HG03575 (cell line): ENCODE measurements at regions not wholly inside any gene's neighbourhood (a gene's known extent, or its start where the extent isn't known, plus 50 kb on each side); places are given as distances from the start of the nearest gene placed in this dataset.

Source experiments
- ATAC-seq: cut with Tn5 transposase; IDR thresholded peaks from one replicate; pipeline ENCODE4 v1.9.1; 2021; ENCODE audit not compliant: unreplicated experiment, insufficient number of reproducible peaks, low FRiP score; ENCODE audit errors: extremely low read depth

GRCh38 chr4:126733301-126733700 is 899.5 kb upstream of the INTU start:
- no peak for ATAC-seq

DNA sequence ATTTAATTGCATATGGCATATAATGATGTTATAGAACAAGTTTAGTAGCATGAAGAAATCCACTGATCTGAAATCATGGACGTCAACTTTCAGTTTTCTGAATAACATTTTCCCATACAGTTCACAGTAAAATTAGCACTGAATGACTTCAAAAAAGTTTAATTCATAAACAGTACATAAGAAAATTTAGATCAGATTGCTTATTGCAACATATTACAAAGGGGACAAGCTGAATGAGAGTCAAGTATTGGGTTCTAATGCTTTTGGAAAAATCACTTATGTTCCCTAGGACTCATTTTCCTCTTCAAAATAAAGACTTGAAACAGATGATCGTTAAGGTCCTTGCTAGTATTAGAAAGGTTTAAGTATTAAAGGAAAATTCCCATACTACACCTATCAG is 898.3 kb upstream of the INTU start:
- ATAC-seq = no peak

DNA sequence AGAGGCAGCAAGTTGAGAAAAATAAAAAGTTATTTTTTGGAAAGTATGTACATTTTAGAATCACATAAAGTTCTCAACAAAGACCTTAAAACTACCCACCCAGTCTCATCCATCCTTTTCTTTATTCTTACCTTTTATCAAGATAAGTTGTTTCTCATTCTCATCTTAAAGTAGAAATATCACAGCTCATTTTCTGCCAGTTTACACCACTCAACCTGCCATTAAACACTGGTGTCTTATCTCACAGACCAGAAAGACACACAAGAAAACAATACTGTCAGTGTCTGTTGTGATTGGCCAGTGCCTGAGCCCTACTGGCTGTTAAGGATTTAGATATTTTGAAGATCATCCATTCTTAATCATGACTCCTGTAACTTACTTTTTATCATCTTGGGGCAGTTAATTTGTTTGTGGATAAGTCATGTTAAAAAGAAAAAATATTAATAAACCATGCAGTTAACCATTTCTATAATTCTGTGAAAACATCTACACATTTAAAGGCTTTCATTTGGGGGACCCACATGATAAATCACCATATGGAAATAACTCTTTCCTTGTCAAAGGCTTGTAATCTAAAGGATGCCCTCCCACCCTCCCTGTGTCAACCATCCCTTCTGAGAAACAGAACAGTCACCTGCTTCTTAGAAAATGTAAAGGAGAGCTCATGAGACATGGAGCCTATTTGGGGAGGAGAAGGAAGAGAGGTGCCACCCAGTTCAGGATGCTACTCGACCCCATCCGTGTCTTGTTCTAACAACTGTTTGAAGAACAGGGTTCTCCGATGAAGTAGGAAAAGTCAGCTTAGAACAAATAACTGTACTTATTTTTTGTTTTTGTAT is 897.2 kb upstream of the INTU start:
- no peak for ATAC-seq

DNA sequence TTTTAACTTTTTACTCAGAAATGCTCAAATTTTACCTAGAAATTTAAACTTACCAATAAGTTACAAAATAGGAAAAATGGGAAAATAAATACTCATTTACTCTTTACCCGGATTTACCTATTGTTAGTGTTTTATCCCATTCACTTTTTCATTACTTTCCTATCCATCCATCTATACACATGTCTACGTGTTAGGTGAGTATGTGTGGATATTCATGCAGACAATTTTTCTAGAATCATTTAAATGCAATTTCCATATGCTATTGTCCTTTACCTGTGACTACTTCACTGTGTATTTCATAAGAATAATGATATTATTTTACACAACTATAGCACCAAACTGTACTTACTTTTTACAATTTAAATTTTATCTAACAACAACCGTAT is 896.6 kb upstream of the INTU start:
- ATAC-seq = no peak

GRCh38 chr4:126737899-126738526 is 894.7 kb upstream of the INTU start:
- no peak for ATAC-seq

DNA sequence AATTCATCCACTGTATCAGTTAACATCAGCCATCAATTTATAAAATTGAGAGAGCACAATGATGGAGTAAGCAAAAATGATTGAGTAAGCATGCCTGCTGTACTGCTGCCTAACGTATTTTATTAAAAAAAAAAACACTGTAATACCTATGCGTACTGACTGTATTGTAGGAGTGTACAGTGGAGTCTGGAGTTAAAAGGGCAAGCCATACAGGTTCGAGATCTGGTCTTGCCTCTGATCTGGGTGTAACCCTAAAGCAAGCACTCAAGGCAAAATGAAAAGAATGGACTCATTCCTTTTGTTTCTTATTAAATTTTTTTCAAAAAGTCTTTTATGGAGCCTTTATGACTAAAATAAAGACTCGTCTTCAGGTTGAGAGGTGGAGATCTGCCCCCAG is 894.2 kb upstream of the INTU start:
- no peak for ATAC-seq

DNA sequence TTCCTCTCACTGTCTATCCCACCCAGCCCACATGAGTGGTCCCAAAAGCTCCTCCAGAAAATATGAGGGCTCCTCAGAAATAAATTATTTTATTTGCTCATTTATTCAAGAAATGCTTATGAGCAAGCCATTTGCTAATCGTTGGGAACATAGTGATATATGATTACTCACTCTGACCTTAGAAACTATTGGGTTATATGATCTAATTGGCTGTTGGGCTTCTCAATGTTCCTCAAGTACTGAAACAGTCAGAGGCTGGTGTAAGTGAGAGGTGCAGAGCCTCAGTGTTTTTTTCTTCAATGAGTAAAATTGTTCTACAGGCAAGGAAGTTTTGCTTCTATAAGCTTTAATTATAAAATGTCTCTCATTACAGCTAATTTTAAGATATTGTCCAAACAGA is 893.8 kb upstream of the INTU start:
- ATAC-seq = no peak

- no peak for ATAC-seq
Measured at GRCh38 chr4:126740687-126741086, 892.1 kb upstream of the INTU start.

- ATAC-seq = no peak
Measured at GRCh38 chr4:126742048-126742447, 890.7 kb upstream of the INTU start.

DNA sequence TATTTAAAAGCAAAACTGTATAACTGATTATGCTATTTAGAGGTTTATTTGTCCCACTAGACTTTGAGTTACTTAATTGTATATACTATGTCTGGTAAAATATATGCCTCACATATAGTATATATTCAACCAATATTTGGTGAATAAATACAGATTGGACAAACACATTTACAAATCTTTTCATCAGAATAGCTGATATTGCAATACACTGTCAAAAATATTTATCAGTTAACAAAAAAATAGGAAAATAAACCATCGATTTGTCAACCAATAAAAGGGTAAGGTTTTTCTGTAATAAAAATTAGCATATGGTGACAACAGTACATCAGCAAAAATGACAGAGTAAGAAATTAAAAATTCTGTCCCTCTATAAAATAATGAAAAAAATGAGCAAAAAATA is 889.9 kb upstream of the INTU start:
- ATAC-seq = no peak

- ATAC-seq = no peak
Measured at GRCh38 chr4:126748736-126749135, 884.0 kb upstream of the INTU start.

DNA sequence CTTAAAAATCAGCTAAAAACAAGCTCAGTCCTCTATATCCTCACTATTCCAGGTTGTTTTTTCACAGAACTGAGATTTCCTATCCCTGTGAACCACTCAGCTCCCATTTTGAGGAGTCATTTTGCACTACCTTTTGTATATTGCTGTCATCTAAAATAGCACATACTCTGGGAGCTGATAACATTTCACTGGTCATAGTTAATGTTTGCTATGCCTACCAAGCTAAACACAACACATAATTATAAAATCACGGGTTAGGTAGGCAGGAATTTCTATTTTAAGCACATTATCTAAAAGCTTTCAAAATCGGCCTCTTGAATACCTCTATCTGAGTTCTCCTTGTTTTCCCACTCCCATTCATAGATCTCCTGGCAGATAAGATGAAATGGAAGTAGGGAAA is 882.0 kb upstream of the INTU start:
- no peak for ATAC-seq

- no peak for ATAC-seq
Measured at GRCh38 chr4:126752126-126752525, 880.6 kb upstream of the INTU start.

GRCh38 chr4:126752702-126753101 is 880.1 kb upstream of the INTU start:
- ATAC-seq = no peak

DNA sequence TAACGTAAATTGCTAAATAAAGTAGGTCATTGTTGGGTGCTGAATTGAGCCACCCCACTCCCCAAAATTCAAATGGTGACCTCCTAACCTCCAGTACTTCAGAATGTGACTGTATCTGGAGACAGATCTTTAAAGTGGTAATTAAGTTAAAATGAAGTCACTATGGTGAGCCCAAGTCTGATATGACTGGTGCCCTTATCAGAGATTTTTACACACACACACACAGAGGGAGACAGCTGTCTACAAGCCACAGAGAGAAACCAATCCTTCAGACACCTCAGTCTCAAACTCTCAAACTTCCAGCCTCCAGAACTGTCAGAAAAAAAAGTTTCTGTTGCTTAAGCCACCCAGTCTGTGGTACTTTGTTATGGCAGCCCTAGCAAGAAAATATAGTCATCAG is 879.2 kb upstream of the INTU start:
- ATAC-seq = no peak

- no peak for ATAC-seq
Measured at GRCh38 chr4:126755506-126755905, 877.3 kb upstream of the INTU start.

DNA sequence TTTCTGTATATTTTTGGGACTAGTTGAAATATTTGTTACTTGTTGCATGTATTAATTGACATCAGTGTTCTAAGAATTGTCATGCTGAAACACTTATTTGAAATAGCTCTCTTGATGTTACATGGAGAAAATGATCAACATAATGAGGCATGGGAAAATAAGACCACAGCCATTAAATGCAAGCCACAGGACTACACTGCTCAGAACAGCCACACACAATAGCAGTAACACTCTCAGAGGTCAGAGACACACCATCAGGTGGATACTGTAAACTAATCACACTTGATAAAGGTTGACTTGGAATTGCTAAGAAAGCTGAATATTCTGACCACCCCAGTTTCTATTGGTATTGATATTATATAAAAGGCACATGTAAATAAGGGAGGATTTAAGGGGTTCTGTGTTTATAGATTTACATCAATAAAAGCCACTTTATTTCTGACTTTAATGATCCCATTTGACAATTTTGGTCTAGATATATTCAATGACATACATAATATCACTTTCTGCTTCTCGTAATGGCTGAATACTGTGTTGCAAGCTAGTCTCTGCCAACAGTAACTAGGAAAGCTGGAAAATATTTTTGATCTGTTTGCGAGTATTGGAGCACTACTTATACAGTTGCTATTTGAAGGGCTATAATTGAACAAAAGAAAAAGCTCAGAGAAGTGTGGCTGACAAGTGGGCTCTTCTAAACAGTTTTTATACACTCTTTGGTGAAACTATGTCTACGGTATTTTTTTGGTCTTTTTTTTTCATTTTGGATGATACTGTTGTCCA is 876.5 kb upstream of the INTU start:
- no peak for ATAC-seq

DNA sequence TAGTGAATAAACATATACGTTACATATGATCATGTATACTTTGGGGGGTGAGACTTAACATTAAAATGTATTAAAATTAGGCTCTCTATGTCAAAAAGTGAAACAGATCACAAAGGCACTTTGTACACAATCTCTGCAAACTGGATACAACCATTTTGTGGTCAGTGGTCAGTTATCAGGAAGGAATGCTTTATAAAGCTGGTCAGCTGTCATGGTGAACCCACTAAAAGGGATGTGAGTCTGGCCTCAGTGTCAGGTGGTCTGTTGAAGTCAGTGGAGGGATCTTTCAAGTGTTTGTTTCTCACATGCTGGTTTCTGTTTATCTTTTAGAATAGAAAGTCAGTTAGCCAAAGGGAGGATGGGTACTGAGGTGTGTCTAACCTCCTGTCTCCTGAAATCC is 875.5 kb upstream of the INTU start:
- ATAC-seq = no peak

GRCh38 chr4:126758493-126758892 is 874.3 kb upstream of the INTU start:
- ATAC-seq = no peak
